GM18520 (cell line): ENCODE measurements at regions not wholly inside any gene's neighbourhood (a gene's known extent, or its start where the extent isn't known, plus 50 kb on each side); places are given as distances from the start of the nearest gene placed in this dataset.
"Not testable (repeated sequence)": the region's sequence is repeated elsewhere in the genome, so short reads cannot be mapped to it uniquely, and the experiment has no call there.

Source experiments
- ATAC-seq: cut with Tn5 transposase; IDR thresholded peaks from one replicate; pipeline ENCODE4 v1.9.1; 2021; ENCODE audit not compliant: unreplicated experiment

DNA sequence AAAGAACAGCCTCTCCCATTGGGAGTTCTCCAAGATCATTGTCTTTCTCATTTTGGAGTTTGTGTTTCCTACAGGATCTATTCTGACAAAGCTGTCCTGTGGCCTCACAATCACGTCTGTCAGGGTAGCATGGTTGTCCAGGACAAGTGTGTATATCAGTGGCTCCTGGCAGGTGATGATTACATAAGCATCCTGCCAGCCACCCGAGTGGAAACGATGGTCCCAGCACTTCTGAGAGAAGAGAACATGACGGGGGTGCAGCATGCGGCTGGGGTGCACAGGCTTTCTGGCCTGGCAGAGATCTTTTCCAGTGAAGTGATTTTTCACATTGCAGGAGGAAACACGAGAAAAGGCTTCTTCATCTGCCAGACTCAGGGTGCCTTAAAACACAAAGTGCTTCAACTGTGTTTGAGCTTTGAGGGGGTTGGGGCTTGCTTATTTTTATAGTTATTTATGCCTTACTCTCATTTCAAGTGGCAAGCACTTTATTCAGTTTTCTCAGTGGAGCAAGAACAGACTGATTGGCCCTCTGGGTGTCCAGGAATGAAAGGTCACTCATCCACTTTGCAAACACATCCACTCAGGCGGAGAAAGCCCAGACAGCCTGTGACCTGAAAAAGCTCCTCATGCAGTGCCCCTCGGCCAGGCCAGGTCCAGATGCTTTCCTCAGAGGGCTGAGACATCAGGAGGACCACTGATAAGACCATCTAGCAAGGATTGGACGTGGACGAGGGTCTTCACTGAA lies 186.0 kb downstream of the DUSP10 start:
- no peak for ATAC-seq

DNA sequence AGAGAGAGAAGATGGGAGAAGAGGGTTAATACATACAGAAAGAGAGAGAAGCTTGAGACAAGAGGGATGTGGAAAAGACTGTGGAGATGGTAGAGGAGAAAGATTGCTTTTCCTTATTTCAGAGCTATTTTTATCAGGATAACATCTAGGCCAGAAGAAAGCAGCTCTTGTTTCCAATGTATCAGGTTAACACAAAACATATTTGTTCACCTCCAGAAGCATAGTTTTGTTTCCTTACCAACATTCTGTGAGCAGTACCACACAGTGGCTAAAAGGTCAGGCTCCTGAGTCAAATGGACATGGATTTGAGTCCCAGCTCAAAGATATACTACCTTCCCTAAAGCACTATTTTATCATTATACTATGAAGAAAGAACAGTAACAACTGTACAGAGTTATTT lies 185.5 kb downstream of the DUSP10 start:
- ATAC-seq = no peak

DNA sequence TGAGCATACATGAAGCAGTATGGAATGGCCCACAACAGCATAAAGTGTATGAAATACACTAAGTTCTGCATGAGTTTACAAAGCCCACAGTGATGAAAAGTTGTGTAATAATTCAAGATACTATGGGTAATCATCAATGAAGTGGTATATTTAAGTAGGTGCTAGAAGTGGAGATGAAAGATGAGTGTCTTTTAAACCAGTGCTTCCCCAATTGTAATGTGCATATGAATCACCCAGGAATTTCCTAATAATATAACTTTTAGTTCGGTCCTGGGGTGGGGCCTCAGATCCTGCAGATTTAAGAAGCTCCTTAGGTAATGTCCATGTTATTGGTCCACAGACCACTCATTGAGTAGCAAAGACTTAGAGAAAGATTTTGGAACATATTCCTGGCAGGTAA lies 184.9 kb downstream of the DUSP10 start:
- no peak for ATAC-seq

DNA sequence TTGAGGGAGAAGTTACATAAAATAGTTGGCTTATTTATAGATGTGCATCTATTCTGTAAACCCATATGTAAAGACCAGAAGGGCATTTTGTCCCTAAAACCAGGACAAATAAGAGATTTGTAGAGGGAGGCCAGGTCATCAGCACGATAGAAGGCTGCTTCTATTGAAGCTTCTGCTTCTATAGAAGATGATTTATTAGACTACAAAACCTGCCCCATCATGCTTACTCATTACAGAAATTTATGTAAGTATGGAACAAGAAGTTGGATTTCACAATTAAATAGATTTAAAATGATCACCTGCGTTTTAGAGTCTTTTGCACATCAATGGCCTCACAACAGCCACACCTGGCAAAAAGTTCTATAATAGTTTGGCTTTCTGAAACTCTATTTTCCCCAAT lies 183.5 kb downstream of the DUSP10 start:
- no peak for ATAC-seq

DNA sequence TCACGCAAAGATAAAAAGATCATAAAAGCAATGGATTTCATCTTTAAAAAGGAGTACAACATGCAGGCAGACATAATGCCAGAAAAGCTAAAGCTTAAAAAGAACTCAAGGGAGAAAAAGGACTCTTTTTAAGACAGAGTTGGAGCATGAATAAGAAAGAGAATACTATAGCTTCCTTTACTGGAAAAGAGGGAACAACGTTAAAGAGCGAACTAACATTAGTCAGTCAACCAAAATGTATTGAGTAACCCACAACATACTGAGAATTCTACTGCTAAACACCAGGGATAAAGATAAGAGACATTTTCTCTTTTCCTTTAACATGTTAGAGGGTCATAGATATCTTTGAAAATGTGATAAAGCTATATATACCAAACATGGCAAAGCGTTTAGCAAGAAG lies 182.0 kb downstream of the DUSP10 start:
- ATAC-seq = no peak

DNA sequence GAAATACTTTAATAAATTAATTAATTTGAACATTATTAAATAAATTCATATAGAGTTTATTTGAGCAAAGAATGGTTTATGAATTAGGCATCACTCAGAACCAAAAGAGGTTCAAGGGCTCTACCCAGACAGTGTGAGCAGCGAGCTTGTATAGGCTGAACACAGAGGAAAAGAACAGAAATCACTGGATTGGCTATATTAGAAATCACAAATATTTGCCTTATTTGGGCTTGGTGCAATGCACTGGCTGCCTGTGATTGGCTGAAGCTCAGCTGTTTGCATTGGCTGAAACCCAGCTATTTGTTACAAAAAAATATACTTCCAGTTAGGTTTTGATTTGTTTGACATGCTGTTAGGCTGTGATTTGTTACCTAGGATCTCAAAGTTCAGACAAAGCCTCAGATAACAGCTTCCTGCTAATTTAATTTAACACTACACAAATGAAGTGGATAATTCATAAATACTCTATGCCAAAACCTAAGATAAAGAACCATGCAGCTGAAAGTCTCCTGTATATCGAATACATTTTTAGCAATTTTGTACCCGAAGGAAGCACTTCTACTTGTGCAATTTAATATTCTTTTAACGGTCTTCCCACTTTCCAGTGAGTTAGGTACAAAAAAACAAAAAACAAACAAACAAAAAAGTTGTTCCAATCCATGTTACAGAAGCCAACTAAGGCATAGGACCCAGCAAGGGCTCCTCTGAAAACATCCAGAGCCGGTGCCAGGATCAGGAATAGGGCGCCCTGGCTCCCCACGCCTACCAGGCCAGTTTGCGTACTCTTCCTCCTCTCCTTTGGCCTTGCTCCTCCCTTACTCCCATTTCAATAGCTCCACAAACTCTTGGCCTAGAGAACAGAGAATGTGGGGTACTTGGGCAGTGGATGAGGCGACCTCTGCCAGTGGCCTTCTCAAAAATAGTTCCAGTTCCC lies 179.1 kb downstream of the DUSP10 start:
- no peak for ATAC-seq

DNA sequence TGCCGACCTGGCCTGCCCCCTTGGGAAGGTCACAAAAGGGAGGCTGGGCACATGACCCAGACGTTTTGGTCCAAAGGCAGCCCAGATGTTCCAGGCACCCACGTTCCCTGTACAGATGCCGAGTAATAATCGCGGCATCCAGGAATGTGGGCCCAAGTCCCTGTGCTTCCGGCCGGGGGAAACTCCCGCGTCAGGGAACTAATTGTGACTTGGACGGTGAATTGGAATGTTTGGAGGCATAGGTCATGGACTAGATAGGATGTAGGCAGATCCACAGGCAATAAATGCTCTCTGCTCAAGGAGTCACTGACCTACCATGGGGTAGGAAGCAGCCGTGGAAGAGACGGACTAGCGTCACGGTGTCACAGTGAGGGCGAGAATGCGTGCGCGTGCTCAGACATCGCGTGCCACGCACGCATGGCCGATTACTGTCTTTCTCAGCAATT lies 178.4 kb downstream of the DUSP10 start:
- no peak for ATAC-seq

DNA sequence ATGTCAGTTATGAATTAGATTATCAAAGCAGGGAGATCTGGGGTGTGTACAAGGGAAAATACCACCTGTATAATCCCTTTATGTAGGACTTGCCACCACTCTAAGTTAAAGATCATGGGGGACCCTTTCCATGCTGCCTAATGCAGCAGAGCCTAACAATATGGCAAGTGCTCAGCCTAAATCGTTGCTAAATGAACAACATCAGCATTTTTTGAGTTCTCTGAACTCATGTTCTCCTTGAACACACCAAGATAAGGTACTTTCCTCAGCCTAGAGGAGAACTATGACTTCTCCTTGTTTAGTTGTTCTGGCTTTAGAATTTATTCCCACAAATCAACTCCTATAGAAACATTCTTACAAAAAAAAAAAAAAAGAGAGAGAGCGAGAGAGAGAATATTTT lies 177.0 kb downstream of the DUSP10 start:
- ATAC-seq = no peak

DNA sequence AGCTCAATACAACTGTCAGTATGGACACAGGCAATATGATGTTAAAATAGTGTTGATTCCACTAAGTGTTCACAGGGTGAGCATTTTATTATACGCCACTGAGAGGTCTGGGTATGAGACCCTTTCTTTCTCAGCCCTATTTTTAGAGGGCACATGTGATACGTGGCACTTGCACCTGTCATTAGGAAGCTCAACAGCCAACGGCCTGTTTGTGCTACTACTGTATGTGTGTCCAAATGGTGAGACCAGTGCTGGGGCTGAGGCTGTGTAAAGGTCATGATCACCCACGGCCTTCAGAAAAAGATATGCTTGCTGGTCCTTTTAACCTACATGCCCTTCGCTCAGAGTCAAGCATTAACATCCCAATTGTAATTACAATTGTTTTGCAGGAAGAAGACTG lies 176.2 kb downstream of the DUSP10 start:
- ATAC-seq = no peak

DNA sequence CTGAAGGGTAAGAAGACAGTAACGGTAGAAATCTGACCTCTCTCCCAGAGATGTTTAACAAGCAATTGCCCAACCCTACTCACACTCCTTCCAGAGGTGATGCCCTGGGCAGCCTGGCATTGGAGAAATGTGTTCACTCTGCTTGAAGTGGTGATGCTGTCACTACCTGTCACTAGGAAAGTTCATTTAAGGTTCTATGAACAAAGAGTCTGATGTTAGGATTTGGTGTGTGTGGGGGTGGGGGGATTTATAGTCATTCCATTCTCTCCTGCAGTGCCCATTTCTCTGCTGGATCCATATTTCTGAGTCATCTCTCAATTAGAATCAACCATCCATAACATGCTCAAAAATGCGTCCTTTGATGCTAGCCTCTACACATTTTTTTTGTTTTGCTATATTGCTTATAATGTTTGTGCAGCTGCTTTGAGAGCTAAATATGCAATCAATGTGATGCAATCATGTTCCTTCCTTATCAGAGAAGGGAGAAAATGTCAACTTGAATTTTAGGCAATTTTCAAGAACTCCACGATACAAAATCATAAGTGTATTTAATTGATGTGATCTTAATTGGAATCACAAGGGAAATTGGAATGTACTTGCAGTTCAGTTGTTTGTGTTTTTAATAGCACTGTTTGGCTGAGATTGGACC lies 173.9 kb downstream of the DUSP10 start:
- no peak for ATAC-seq

DNA sequence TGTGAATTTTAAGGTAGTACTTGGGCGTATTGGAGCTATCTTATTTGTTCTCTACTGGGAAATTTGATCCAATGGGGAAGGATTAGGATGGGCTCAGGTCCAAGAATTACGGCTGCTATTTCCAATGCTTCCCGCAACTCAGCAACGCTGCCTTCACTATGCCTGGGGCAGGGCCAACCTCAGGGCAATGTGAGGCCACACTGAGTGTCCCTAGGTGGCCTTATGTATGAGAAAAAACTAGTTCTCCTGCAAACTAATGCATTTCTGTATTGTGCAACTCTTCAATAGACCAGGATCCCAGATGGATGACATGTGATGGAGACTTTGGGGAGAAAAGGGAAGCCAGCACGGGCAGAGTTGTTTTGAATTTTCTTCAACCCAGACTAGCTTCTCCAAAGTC lies 168.1 kb downstream of the DUSP10 start:
- ATAC-seq = no peak

DNA sequence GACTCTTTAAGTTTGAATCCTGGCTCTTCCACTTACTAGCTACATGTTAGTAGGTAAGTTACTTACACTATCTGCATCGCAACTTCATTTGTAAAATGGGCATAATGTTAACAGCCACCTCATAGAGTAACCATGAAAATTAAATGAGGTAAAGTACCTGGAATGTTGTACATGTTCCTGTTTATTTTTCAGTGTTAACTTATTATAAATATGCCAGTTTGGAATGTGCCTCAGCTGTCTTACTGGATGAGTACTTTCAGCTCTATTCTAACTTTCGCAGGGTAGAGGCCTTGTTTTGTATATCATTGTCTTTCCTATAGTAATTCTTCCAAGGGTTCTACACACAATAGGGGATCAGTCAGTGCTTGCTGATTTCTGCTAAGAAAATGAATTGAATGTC lies 167.4 kb downstream of the DUSP10 start:
- ATAC-seq = no peak

DNA sequence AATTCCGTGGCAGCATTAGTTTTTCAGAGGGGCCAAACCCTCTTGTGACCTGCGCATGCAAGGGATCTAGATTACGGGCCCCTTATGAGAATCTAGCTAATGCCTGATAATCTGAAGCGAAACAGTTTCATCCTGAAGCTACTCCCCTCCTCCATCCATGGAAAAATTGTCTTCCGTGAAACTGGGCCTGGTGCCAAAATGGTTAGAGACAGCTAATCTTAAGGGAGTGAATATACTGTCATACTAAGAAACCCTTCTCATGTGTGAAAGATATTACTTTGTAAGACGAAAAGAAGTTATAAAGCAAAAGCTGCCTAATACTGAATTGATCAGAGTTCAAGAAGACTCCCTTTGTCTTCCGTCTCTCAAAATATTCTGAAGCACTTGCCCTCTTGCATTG lies 166.3 kb downstream of the DUSP10 start:
- ATAC-seq = no peak

DNA sequence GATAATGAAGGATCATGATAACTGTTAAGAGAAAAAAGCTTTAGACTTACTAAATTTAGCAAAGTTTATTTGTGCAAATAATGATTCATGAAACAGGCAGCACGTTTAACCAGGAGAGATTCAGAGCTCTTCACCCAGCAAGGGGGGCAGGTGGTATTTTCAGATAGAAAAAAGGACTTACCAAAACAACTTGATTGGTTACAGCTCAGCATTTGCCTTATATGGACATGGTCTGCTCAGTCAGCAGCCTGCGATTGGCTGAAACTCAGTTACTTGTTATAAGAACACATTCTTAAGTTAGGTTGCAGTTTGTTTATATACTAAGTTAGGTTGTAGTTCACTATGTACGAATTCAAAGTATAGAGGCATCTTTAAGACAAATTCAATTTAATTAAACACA lies 165.6 kb downstream of the DUSP10 start:
- no peak for ATAC-seq

DNA sequence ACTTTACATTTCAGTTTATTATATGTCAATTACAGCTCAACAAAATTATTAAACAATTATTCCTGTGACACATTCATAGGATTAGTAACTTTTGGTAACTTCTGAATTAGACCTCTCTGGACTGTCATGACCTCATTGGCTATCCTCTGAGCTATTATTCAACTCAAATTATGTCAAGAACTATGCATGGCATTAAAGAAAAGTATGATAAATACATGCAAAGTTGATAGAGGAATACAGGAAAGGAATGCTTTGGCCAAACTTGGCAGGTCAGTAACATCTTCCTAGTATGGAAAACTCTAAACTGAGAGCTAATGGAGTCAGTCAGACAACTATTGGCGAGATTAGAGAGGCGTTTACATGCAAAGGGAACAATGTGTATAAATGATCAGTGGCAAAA lies 158.4 kb downstream of the DUSP10 start:
- ATAC-seq = no peak

DNA sequence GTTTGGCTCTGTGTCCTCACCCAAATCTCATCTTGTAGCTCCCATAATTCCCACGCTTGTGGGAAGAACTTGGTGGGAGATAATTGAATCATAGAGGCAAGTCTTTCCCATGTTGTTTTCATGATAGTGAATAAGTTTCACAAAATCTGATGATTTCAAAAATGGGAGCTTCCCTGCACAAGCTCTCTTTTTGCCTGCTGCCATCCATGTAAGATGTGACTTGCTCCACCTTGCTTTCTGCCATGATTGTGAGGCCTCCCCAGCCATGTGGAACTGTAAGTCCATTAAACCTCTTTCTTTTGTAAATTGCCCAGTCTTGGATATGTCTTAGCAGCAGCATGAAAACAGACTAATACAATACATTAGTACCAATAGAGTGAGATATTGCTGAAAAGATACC lies 154.9 kb downstream of the DUSP10 start:
- ATAC-seq = not testable (repeated sequence)

DNA sequence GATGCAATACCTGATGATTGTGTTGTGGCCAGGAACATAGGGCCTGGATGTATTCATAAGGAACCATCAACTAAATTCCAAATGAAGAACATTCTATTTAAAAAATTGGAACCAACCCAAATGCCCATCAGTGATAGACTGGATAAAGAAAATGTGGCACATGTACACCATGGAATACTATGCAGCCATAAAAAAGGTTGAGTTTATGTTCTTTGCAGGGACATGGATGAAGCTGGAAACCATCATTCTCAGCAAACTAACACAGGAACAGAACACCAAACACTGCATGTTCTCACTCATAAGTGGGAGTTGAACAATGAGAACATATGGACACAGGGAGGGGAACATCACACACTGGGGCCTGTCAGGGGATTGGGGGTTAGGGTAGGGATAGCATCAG lies 150.6 kb downstream of the DUSP10 start:
- not testable (repeated sequence) for ATAC-seq

DNA sequence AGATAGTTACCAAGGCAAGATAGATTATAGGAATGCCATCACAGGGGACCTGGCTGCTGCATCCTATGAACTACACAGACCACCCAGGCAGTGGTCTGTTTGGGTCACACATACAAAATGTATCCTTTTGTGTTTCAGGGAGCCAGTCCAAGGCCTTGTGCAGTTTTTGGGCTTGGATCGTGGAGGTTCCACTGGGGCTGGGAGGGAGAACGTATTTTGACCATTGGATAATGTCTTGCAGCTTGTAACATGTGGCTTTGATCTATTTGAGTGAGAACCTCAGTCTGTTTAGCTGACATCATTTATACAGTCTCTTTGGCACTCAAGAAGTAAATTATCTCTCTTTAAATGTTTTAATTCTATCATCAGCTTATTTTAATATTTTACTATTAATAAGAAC lies 147.3 kb downstream of the DUSP10 start:
- ATAC-seq = no peak

DNA sequence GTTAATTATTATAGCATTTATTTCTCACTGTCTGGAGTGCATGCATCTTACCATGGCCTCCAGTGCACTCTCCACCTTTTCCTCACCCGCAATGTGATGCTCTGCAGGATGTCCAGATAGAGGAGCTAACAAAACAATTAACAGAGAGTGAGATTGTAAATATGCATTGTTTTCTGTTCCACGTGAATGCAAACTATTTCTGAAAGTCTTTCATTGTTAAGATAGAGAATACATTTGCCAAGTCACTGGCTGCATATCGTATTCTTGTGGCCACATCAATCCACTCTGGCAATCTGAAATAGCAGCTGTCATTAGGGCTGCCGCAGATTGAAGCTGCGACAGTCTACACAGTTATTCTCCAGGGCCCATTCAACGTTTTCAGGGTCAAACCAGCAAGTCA lies 143.8 kb downstream of the DUSP10 start:
- ATAC-seq = no peak

DNA sequence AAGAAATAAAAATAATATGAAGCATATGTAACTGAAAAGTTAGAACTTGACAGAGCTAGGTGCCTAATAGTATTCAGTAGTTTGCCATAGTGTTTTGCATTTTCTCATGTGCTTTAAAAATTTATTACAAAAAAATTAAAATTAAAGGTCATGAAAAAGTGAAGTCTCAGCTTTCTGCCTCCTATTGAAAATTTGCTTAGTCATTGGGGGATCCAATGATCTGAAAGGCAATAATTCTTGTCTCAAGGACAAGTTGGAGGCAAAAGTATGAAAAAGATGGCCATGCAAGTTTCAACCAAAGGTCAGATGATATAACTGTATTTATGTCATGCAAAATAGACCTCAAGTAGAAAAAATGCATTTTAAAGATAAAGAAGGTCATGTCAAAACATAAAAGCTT lies 140.7 kb downstream of the DUSP10 start:
- ATAC-seq = no peak

DNA sequence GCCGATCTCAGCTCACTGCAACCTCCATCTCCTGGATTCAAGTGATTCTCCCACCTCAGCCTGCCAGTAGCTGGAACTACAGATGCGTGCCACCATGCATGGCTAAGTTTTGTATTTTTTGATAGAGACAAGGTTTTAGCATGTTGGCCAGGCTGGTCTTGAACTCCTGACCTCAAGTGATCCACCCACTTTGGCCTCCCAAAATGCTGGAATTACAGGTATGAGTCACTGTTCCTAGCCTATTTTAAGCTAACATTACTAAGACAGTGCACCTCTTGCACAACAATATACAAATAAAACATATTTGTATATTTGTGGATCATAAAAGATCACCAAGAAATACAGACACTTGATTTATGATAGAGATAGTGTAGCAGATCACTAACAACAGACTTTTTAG lies 139.1 kb downstream of the DUSP10 start:
- no peak for ATAC-seq

DNA sequence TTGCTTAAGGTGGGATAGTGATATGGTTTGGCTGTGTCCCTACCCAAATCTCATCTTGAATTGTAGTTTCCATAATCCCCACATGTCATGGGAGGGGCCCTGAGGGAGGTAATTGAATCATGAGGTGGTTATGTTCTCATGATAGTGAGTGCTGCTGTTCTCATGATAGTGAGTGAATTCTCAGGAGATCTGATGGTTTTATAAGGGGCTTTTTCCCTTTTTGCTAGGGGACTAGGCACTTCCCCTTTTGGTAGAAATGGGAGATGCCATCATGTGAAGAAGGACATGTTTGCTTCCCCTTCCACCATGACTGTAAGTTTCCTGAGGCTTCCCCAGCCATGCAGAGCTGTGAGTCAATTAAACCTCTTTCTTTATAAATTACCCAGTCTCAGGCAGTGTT lies 137.5 kb downstream of the DUSP10 start:
- ATAC-seq = not testable (repeated sequence)
